ENCODE measurements at regions not wholly inside any gene's neighbourhood (a gene's known extent, or its start where the extent isn't known, plus 50 kb on each side); places are given as distances from the start of the nearest gene placed in this dataset.
A peak's percentile ranks its signal among the peaks of the same experiment; 100 is the strongest.

DNA sequence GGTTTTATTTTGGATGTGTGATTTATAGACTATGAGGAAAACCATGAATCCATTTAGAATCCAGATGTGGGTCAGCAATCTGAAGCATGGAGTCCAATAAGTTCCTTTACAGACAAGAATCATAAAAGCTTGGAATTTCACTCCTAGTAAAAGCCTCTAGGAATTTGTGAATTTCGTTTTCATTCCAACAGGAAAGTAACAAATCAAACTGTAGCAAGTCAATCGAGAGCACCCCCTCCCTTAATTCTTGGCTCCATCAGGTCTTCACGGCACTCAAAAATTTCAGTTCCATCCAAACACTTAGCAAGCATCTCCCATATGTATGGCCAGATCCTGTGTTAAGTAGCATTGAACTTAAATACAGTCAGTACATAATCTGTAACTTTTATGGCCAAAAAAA lies 143.6 kb upstream of the POU2AF2 start:
- no peak for DNase-seq (ENCODE audit: low spot score)
- no peaks in the 10 kb centered on the region for H3K27me3 ChIP-seq
- H3K27ac ChIP-seq = no peak overlapping the region
- no peaks in the 10 kb centered on the region for H3K9me3 ChIP-seq
- H3K4me1 ChIP-seq = no peaks in the 10 kb centered on the region
- no peaks in the 10 kb centered on the region for H3K36me3 ChIP-seq
- TF ChIP-seq, protein P1, sequence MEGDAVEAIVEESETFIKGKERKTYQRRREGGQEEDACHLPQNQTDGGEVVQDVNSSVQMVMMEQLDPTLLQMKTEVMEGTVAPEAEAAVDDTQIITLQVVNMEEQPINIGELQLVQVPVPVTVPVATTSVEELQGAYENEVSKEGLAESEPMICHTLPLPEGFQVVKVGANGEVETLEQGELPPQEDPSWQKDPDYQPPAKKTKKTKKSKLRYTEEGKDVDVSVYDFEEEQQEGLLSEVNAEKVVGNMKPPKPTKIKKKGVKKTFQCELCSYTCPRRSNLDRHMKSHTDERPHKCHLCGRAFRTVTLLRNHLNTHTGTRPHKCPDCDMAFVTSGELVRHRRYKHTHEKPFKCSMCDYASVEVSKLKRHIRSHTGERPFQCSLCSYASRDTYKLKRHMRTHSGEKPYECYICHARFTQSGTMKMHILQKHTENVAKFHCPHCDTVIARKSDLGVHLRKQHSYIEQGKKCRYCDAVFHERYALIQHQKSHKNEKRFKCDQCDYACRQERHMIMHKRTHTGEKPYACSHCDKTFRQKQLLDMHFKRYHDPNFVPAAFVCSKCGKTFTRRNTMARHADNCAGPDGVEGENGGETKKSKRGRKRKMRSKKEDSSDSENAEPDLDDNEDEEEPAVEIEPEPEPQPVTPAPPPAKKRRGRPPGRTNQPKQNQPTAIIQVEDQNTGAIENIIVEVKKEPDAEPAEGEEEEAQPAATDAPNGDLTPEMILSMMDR (IDR thresholded peaks at IDR 0.05) = no peak
- H3K4me3 ChIP-seq = no peak overlapping the region

DNA sequence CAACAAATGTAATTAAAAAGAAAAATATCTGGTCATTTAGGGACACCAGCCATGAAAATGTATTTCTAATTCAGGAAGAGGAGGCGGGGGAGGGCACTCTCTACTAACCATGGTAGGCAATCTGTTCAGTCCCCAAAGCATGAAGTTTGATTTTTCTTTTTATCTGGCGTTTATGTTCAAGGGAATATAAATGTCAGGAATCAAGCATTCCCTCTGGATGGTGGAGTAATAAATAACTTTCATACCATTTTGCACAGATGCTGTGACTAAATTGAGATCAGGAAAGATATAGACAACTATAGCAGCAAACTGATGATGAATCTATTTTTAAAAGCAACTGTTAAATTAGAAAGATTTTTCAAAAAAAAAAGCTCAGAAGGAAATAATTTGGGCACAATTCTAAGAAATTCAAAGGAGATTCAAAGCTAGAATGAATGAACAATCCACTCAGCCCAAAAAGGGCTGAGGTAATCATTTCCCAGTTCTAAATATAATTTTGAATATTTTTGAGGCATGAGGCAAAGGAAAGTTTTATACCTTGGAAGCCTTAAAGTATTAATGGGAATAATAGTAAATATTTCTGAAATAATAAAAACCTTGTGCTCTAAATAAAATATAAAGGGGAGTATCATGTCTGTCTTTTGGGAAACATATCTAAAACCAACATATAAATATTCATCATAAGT lies 146.4 kb upstream of the POU2AF2 start:
- H3K4me1 ChIP-seq = no peaks in the 10 kb centered on the region
- no peaks in the 10 kb centered on the region for H3K27me3 ChIP-seq
- H3K27ac ChIP-seq = no peak overlapping the region
- TF ChIP-seq, protein P1 (IDR thresholded peaks at IDR 0.05) = no peak
- H3K9me3 ChIP-seq = no peaks in the 10 kb centered on the region
- no peak overlapping the region for H3K4me3 ChIP-seq
- H3K36me3 ChIP-seq = no peaks in the 10 kb centered on the region
- no peak for DNase-seq (ENCODE audit: low spot score)

DNA sequence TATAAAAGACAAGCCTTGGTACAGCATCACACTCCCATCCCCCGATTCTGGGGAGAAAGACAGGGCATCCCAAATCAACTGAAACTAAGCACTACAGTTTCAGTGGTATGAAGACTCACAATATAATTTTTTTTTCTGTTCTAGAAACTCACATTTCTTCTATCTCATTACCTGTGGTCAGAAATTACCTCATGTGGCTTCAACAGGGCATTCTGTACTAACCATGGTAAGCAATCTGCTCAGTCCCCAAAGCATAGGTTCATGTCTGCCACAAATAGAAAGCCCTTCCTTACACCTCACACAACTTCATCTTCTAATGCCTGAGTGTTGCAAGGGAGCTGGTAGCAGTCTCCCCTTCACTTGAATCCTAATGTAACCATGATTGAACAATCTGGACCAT lies 147.4 kb upstream of the POU2AF2 start:
- Histone ChIP-seq H3K27ac (no peak overlapping the region), H3K4me1 (no peaks in the 10 kb centered on the region), H3K9me3 (no peaks in the 10 kb centered on the region), H3K36me3 (no peaks in the 10 kb centered on the region), H3K4me3 (no peak overlapping the region), H3K27me3 (no peaks in the 10 kb centered on the region)
- DNase-seq (ENCODE audit: low spot score) = no peak
- TF ChIP-seq, protein P1 (IDR thresholded peaks at IDR 0.05) = no peak

DNA sequence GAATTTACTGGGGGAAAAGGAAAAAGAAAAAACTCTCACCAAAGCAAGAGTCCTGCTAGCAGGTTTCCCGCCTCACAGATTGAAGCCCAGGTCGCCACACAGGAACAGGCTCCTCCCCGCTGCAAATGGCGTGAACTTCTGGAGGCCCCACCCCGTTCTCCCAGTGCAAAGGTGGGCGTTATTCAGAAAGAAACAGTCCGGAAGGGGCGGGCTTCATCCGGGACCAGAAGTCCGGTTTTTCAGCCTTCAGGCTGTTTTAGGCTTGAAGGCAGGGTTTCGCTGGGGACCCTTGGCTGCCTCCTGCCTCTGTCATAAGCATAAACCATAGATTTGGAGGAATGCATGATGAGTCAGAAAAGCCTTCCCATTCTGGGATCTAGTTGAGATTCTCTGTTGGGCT lies 148.3 kb upstream of the POU2AF2 start:
- H3K27ac ChIP-seq = no peak overlapping the region
- H3K9me3 ChIP-seq = no peaks in the 10 kb centered on the region
- TF ChIP-seq, protein P1 (IDR thresholded peaks at IDR 0.05) = no peak
- peak; percentile 59 for DNase-seq (ENCODE audit: low spot score)
- no peaks in the 10 kb centered on the region for H3K27me3 ChIP-seq
- H3K4me1 ChIP-seq = no peaks in the 10 kb centered on the region
- peak overlapping the region in 1 of 2 donors; percentile 24 for H3K4me3 ChIP-seq
- H3K36me3 ChIP-seq = no peaks in the 10 kb centered on the region

DNA sequence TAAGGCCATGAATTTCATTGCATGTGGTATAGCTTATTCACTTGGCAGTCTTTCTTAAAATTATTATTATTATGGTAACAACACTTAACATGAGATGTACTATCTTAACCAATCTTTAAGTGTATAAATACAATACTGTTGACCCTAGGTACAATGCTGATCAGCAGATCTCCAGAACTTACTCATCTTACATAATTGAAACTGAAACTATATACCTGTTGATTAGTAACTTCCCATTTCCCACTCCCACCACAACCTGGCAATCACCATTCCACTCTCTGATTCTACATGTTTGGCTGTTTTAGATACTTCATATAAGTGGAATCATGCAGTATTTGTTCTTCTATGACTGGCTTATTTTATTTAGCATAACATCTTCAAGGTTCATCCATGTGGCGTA lies 150.2 kb upstream of the POU2AF2 start:
- Histone ChIP-seq H3K4me1 (no peaks in the 10 kb centered on the region), H3K27me3 (no peaks in the 10 kb centered on the region), H3K27ac (no peak overlapping the region), H3K4me3 (no peak overlapping the region), H3K9me3 (no peaks in the 10 kb centered on the region), H3K36me3 (no peaks in the 10 kb centered on the region)
- TF ChIP-seq, protein P1 (IDR thresholded peaks at IDR 0.05) = no peak
- DNase-seq (ENCODE audit: low spot score) = no peak

DNA sequence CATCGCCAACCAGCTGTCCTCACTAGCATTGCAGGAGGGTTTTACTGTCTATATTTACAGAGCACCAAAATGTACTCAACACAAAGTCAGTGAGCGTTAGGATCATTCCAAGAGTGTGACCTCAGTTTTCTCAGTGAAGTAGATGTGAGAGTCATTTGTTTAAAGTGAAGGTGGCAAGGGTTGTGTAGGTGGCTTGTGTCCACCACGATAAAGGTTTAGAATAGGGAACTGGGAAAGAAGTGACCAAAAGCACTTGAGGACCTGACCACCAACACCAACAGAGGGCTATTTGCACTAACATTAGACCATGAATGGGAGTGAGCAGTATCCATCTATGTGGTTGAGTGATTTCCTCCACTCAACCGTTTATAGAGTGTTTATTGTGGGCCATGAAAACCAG lies 152.5 kb upstream of the POU2AF2 start:
- no peak for DNase-seq (ENCODE audit: low spot score)
- TF ChIP-seq, protein P1 (IDR thresholded peaks at IDR 0.05) = no peak

More for the DNA sequence above, 152.5 kb upstream of the POU2AF2 start:
- H3K9me3 ChIP-seq = no peaks in the 10 kb centered on the region
- H3K27ac ChIP-seq = no peak overlapping the region
- H3K36me3 ChIP-seq = no peaks in the 10 kb centered on the region
- H3K4me1 ChIP-seq = no peaks in the 10 kb centered on the region
- H3K27me3 ChIP-seq = no peaks in the 10 kb centered on the region
- no peak overlapping the region for H3K4me3 ChIP-seq

All from right atrium auricular region (tissue), 2 donors.